GM23338 (cell line): ENCODE measurements at regions not wholly inside any gene's neighbourhood (a gene's known extent, or its start where the extent isn't known, plus 50 kb on each side); places are given as distances from the start of the nearest gene placed in this dataset.

Experiments
- ATAC-seq: fragments of 200-7000 bp; cut with Tn5 transposase; 3 replicates; pipeline ENCODE4 v1.9.1; 2020
- DNase-seq: peaks from one replicate; pipeline ENCODE4 v3.0.0-alpha.2; 2015; ENCODE audit warnings: low spot score
- H2AFZ ChIP-seq: fragments of 200-600 bp; sonication (generic); 2 replicates; pipeline ENCODE4 v1.8.0; 2016; ENCODE audit warnings: antibody characterized with exemption, mild to moderate bottlenecking, moderate library complexity
- H3F3A ChIP-seq: fragments of 200-600 bp; sonication (generic); replicated peaks from 2 replicates; pipeline ENCODE4 v1.8.0; 2017; ENCODE audit warnings: antibody characterized with exemption, mixed run types, low read depth
- H3K27ac ChIP-seq: fragments of 200-600 bp; sonication (generic); 2 replicates; pipeline ENCODE4 v1.6.1; 2016; ENCODE audit warnings: low read depth
- H3K27me3 ChIP-seq: fragments of 200-600 bp; sonication (generic); 2 replicates; pipeline ENCODE4 v1.8.0; 2016; ENCODE audit warnings: mild to moderate bottlenecking, mixed run types, moderate library complexity; ENCODE audit not compliant: insufficient read depth
- H3K36me3 ChIP-seq: fragments of 200-600 bp; sonication (generic); 2 replicates; pipeline ENCODE4 v1.8.0; 2016; ENCODE audit warnings: mild to moderate bottlenecking; ENCODE audit not compliant: insufficient read depth
- H3K4me1 ChIP-seq: fragments of 200-600 bp; sonication (generic); 2 replicates; pipeline ENCODE4 v1.8.0; 2016; ENCODE audit warnings: mild to moderate bottlenecking, moderate library complexity; ENCODE audit not compliant: insufficient read depth
- H3K4me2 ChIP-seq: fragments of 200-600 bp; sonication (generic); 2 replicates; pipeline ENCODE4 v1.7.1; 2017; ENCODE audit warnings: mixed run types
- H3K4me3 ChIP-seq: fragments of 200-600 bp; sonication (generic); 2 replicates; pipeline ENCODE4 v1.6.1; 2016; ENCODE audit warnings: mixed run types
- H3K79me2 ChIP-seq: fragments of 200-600 bp; sonication (generic); replicated peaks from 2 replicates; pipeline ENCODE4 v1.8.0; 2017; ENCODE audit warnings: mild to moderate bottlenecking; ENCODE audit not compliant: insufficient read depth
- H3K9me2 ChIP-seq: fragments of 200-600 bp; sonication (generic); 2 replicates; pipeline ENCODE4 v1.8.0; 2017; ENCODE audit not compliant: insufficient read depth
- H4K20me1 ChIP-seq: fragments of 200-600 bp; sonication (generic); replicated peaks from 2 replicates; pipeline ENCODE4 v1.8.0; 2017; ENCODE audit warnings: mild to moderate bottlenecking; ENCODE audit not compliant: insufficient read depth
- H3K27ac Mint-ChIP-seq: 2 replicates; pipeline ENCODE4 v1.8.0; 2020; ENCODE audit warnings: inconsistent platforms, mild to moderate bottlenecking, moderate library complexity, mixed read lengths
- H3K27me3 Mint-ChIP-seq: 3 replicates; pipeline ENCODE4 v1.8.0; 2022; ENCODE audit warnings: low read depth, mild to moderate bottlenecking, moderate library complexity, mixed read lengths, inconsistent platforms; ENCODE audit not compliant: insufficient read depth, poor library complexity
- H3K36me3 Mint-ChIP-seq: 3 replicates; pipeline ENCODE4 v1.8.0; 2021; ENCODE audit warnings: low read depth, mild to moderate bottlenecking, inconsistent platforms, moderate library complexity, mixed read lengths
- H3K4me1 Mint-ChIP-seq: 3 replicates; pipeline ENCODE4 v1.8.0; 2020; ENCODE audit warnings: mild to moderate bottlenecking, inconsistent platforms, mixed read lengths
- H3K4me3 Mint-ChIP-seq: 3 replicates; pipeline ENCODE4 v1.8.0; 2021; ENCODE audit warnings: moderate library complexity, mild to moderate bottlenecking, inconsistent platforms, mixed read lengths
- H3K9me3 Mint-ChIP-seq: 3 replicates; pipeline ENCODE4 v1.8.0; 2020; ENCODE audit warnings: moderate library complexity, mild to moderate bottlenecking, inconsistent platforms, mixed read lengths
- STAT1 ChIP-seq: IDR thresholded peaks from one replicate; pipeline ENCODE4 v1.6.1; 2016; ENCODE audit warnings: antibody characterized with exemption; ENCODE audit not compliant: unreplicated experiment
- ZNF114 ChIP-seq: fragments of 250-450 bp; sonication (Bioruptor Pico); IDR thresholded peaks from 2 replicates; pipeline ENCODE4 v1.5.0; 2020; ENCODE audit warnings: mild to moderate bottlenecking, moderate library complexity
- TF ChIP-seq, protein P1 (sequence below): IDR thresholded peaks from one replicate; pipeline ENCODE4 v1.6.1; 2018; ENCODE audit warnings: antibody characterized with exemption; ENCODE audit not compliant: unreplicated experiment

DNA sequence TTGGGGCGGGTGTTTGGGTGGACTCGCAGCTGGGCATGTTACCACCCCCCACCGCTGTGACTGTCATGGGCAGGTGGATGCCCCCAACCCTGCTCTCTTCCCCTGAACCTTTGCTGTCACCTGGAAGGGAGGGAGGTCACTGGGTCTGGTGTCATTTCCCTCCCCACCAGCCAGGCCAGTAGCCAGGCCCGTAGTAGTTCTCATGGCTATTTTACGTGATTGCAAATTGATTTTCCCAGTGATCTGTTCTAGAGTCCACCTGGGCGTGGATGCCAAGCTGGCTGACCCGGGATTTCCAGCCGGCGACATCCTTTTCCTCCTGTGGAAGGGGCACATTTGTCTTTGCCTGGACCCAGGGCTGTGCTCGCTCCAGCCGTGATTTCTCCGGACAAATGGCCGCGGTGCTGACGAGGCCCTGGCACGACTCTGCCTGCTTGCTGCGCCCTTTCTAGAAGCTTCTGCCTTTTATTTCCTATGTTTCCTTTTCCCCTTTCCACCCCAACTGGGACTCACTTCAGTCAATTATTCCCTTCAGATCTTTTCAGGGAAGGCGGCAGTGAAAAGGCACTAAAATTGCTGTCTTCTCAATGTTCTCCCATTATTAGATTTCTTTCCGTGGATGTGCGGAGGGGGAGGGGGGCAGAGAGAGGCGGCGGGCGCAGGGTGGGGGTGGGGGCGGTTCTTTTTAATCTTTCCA lies 226.9 kb upstream of the CIBAR2 start (continued):
- TF ChIP-seq, protein P1, sequence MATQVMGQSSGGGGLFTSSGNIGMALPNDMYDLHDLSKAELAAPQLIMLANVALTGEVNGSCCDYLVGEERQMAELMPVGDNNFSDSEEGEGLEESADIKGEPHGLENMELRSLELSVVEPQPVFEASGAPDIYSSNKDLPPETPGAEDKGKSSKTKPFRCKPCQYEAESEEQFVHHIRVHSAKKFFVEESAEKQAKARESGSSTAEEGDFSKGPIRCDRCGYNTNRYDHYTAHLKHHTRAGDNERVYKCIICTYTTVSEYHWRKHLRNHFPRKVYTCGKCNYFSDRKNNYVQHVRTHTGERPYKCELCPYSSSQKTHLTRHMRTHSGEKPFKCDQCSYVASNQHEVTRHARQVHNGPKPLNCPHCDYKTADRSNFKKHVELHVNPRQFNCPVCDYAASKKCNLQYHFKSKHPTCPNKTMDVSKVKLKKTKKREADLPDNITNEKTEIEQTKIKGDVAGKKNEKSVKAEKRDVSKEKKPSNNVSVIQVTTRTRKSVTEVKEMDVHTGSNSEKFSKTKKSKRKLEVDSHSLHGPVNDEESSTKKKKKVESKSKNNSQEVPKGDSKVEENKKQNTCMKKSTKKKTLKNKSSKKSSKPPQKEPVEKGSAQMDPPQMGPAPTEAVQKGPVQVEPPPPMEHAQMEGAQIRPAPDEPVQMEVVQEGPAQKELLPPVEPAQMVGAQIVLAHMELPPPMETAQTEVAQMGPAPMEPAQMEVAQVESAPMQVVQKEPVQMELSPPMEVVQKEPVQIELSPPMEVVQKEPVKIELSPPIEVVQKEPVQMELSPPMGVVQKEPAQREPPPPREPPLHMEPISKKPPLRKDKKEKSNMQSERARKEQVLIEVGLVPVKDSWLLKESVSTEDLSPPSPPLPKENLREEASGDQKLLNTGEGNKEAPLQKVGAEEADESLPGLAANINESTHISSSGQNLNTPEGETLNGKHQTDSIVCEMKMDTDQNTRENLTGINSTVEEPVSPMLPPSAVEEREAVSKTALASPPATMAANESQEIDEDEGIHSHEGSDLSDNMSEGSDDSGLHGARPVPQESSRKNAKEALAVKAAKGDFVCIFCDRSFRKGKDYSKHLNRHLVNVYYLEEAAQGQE, result no peak

DNA sequence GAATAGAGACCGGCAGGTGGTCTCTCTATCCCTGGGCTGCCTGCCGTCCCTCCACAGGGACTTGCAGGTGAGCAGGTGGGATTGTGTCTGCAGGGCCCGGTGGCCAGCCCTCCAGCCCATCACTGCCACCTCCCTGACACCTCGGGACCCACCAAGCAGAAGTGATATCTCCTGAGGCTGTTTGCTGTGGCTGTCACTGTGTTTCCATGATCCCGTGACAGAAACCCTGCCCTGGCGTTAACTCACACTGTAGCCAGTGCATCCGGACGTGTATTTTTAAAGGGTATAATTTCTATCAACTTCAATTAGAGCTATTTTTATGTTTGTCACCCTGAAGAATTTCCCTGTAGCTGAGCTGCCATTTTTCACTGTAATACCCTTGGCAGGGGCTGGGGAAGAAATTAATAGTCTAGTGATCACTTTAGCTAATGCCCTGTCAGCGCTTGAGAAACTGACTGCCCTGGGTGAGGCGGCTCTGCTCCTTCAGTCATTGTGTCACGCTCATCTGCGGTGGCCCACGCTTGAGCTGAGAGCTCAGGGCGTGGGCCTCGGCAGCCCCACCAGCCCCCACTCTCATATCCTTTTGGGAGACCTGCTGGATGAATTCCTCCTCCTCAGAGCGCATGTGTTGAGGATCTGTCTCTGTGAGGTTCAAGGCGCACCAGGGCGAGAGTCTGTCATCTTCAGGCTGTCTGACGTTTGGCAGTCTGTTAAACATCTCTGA lies 229.9 kb upstream of the CIBAR2 start:
- H3K9me3 Mint-ChIP-seq, result peaks cover 6% of the 10 kb centered on the region; the same call in 2 of the 3 replicates
- Histone ChIP-seq H3F3A (no peaks in the 10 kb centered on the region), H4K20me1 (0 out of 2 replicates have a peak, but pooled peaks cover 4% of the 10 kb centered on the region), H3K4me3 (no peak overlapping the region), H3K4me1 (no peaks in the 10 kb centered on the region), H3K36me3 (no peaks in the 10 kb centered on the region), H3K79me2 (0 out of 2 replicates have a peak, but pooled peaks cover 2% of the 10 kb centered on the region), H3K27ac (no peak overlapping the region), H3K4me2 (no peak overlapping the region), H3K27me3 (no peaks in the 10 kb centered on the region), H2AFZ (no peak overlapping the region), H3K9me2 (peaks cover 3% of the 10 kb centered on the region; the same call in 1 of the 2 replicates)
- DNase-seq (no peak), ATAC-seq (no peak)
- no peaks in the 10 kb centered on the region; the same call in 2 of the 3 replicates for H3K36me3 Mint-ChIP-seq
- H3K27me3 Mint-ChIP-seq, result peaks cover 2% of the 10 kb centered on the region
- H3K4me1 Mint-ChIP-seq, result peaks cover 23% of the 10 kb centered on the region
- peak overlapping the region; percentile 10 for H3K27ac Mint-ChIP-seq
- TF ChIP-seq STAT1 (no peak), ZNF114 (no peak)
- TF ChIP-seq, protein P1, result no peak
- H3K4me3 Mint-ChIP-seq, result no peak overlapping the region
